Neutrophil (primary cell): ENCODE measurements at regions not wholly inside any gene's neighbourhood (a gene's known extent, or its start where the extent isn't known, plus 50 kb on each side); places are given as distances from the start of the nearest gene placed in this dataset.

Source experiments
- H3K27ac ChIP-seq: fragments of 200-600 bp; sonication (generic); 2 replicates; pipeline ENCODE4 v1.5.1; 2016; ENCODE audit warnings: mild to moderate bottlenecking, moderate library complexity
- H3K27me3 ChIP-seq: fragments of 200-600 bp; sonication (generic); 2 replicates; pipeline ENCODE4 v1.6.0; 2016; ENCODE audit warnings: mild to moderate bottlenecking
- H3K36me3 ChIP-seq: fragments of 200-600 bp; sonication (generic); 2 replicates; pipeline ENCODE4 v1.5.1; 2017
- H3K4me1 ChIP-seq, 2 experiments: fragments of 200-600 bp in 1 of 2; sonication (generic) in 1 of 2; 1 replicate in 1 of 2; 2 replicates in 1 of 2; pipeline versions ENCODE4 v1.5.1 to v1.6.1; 2013 to 2016; ENCODE audit warnings: low read depth in 1 of 2, low read length in 1 of 2, mild to moderate bottlenecking in 1 of 2, moderate library complexity in 1 of 2; ENCODE audit not compliant: control insufficient read depth in 1 of 2, insufficient read depth in 1 of 2
- H3K4me3 ChIP-seq, 2 experiments: fragments of 200-600 bp in 1 of 2; sonication (generic) in 1 of 2; 1 replicate in 1 of 2; 2 replicates in 1 of 2; pipeline ENCODE4 v1.5.1; 2013 to 2016; ENCODE audit warnings: low read depth in 1 of 2, low read length in 1 of 2, mild to moderate bottlenecking in 1 of 2, moderate library complexity in 1 of 2
- H3K9me3 ChIP-seq: fragments of 200-600 bp; sonication (generic); 2 replicates; pipeline ENCODE4 v1.5.1; 2016
- TF ChIP-seq, protein P1 (sequence below): fragments of 200-600 bp; sonication (generic); IDR thresholded peaks from 2 replicates; pipeline ENCODE4 v1.5.1; 2016; ENCODE audit warnings: antibody characterized with exemption

DNA sequence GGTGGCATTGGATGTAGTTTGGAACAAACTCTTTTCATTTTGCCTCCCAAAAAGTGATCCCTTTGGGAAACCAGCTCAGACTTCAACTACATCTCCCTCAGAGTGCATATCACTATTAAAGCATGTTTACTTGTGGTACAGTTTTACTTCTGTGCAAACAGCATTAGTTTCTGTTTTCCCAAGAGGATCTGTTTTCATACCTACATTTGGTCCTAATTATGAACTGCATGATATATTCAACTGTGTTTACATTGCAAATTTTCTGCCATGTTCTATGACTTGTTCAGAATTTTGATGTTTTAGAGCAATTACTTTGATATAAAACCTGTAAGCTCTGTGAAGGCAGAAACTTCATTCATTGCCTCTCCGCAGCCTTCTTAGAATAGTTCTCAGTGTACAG lies 681.5 kb upstream of the ACO1 start:
- Histone ChIP-seq H3K4me1 (no peaks in the 10 kb centered on the region), H3K27ac (no peak overlapping the region), H3K27me3 (no peaks in the 10 kb centered on the region), H3K9me3 (no peaks in the 10 kb centered on the region), H3K36me3 (no peaks in the 10 kb centered on the region), H3K4me3 (no peak overlapping the region)
- TF ChIP-seq, protein P1, sequence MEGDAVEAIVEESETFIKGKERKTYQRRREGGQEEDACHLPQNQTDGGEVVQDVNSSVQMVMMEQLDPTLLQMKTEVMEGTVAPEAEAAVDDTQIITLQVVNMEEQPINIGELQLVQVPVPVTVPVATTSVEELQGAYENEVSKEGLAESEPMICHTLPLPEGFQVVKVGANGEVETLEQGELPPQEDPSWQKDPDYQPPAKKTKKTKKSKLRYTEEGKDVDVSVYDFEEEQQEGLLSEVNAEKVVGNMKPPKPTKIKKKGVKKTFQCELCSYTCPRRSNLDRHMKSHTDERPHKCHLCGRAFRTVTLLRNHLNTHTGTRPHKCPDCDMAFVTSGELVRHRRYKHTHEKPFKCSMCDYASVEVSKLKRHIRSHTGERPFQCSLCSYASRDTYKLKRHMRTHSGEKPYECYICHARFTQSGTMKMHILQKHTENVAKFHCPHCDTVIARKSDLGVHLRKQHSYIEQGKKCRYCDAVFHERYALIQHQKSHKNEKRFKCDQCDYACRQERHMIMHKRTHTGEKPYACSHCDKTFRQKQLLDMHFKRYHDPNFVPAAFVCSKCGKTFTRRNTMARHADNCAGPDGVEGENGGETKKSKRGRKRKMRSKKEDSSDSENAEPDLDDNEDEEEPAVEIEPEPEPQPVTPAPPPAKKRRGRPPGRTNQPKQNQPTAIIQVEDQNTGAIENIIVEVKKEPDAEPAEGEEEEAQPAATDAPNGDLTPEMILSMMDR = no peak

DNA sequence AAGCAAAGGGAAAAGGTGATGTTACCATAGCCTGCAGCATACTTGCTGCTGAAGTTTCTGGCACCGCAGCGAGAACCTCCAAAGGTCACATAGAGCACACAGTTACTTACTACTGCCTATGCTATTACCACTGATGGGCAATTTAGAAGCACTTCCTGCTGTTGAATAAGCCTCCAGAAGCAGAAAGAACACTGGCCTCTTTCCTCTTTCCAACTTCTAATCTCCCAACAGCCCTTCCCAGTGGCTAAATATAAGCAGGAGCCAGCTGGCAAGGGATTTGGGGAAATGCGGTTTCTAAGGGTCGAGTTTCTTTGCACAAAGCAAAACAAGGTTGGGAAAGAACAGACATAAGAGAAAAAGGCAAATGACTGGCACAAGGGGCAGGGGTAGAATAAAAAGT lies 669.2 kb upstream of the ACO1 start:
- TF ChIP-seq, protein P1 = no peak
- Histone ChIP-seq H3K9me3 (no peaks in the 10 kb centered on the region), H3K4me1 (no peaks in the 10 kb centered on the region), H3K27ac (no peak overlapping the region), H3K36me3 (no peaks in the 10 kb centered on the region), H3K4me3 (no peak overlapping the region), H3K27me3 (no peaks in the 10 kb centered on the region)

DNA sequence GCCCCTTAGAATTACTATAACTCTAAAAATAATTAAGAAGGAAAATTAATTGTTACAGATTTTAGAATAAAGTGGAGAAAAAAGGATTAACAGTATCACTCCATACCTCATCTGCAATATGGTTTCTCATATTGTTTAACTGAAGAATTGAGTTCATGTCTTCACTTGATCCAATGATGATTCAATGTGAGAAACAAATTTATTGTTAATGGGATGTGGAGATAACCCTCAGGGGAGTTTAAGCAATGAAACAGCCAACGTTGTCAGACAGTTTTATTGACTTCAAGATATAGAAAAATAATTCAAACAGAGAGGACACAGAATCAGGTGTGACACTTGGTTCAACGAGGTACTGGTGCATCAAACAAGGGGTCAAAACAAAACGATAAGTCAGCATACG lies 665.2 kb upstream of the ACO1 start:
- TF ChIP-seq, protein P1 = no peak
- Histone ChIP-seq H3K27me3 (no peaks in the 10 kb centered on the region), H3K9me3 (no peaks in the 10 kb centered on the region), H3K36me3 (no peaks in the 10 kb centered on the region), H3K4me3 (no peak overlapping the region), H3K27ac (no peak overlapping the region), H3K4me1 (no peaks in the 10 kb centered on the region)

DNA sequence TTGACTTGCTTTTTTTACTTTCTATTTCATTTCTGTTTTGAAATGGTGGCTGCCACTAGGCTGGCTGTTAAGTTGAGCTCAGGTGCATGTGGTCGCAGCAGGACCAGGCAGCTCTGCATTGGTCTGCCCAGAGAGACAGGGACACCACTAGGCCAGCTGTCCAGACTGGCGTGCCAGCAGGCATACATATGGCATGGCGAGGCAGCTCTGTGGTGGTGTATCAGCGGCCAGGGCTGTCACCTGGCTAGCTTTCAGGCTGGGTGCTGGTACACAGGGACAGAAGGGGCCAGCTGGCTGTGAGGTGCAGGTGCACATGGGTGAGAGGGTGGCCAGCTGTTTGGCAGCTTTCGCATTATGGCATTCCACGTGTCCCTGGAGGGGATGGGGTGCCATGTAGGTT lies 654.0 kb upstream of the ACO1 start:
- Histone ChIP-seq H3K27me3 (no peaks in the 10 kb centered on the region), H3K4me3 (no peak overlapping the region), H3K36me3 (no peaks in the 10 kb centered on the region), H3K9me3 (no peaks in the 10 kb centered on the region), H3K27ac (no peak overlapping the region), H3K4me1 (no peaks in the 10 kb centered on the region)
- TF ChIP-seq, protein P1 = no peak

DNA sequence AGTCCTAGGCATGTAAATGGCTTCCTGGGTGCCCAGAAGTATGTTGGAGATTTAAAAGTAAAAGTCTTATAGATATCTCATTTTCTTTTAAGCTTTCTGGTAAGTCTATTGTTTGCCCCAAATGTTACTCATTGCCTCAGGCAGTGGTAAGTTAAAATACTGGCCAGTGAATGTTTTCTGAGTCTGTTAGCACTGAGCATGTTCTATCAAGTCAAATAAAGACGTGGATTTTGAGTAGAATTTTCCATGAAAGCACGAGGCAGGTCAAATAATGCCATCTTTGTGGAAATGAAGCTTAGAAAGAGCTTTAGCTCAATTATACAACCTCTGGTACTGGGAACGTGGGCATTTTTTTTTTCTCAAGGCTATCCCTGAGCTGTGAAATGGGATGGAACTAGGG lies 651.3 kb upstream of the ACO1 start:
- Histone ChIP-seq H3K36me3 (no peaks in the 10 kb centered on the region), H3K4me1 (no peaks in the 10 kb centered on the region), H3K4me3 (no peak overlapping the region), H3K9me3 (no peaks in the 10 kb centered on the region), H3K27ac (no peak overlapping the region), H3K27me3 (no peaks in the 10 kb centered on the region)
- TF ChIP-seq, protein P1 = no peak

DNA sequence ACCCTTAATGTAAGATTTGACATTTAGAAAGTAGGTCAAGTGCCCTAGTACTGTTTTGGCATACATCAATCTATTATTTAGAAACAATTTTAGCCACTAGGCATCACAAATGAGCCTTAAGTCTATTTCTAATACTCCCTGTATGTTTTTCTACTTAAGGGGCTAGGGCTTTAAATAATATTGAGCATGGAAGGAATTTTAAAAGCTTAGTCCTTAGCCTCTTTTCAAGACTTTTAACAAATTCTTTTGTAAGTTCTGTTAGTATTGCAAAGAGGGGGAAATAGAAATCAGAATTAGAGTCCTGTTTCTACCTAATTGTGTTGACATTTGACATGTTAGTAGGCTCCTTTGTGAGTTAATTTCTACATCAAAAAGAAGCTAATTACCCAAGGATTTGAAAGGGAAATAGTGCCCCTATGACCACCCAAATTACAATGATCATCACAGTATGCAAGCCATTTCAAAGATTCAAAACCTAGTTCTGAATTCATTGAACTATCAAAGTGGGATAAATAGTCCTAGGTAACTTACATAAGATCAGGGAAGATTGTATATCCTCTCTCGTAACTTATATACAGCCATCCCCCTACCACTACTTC lies 647.8 kb upstream of the ACO1 start:
- H3K4me1 ChIP-seq = no peaks in the 10 kb centered on the region
- H3K27ac ChIP-seq = no peak overlapping the region
- H3K4me3 ChIP-seq = no peak overlapping the region
- TF ChIP-seq, protein P1 = no peak
- H3K36me3 ChIP-seq = no peaks in the 10 kb centered on the region
- no peaks in the 10 kb centered on the region for H3K9me3 ChIP-seq
- no peaks in the 10 kb centered on the region for H3K27me3 ChIP-seq
